ENCODE measurements at regions not wholly inside any gene's neighbourhood (a gene's known extent, or its start where the extent isn't known, plus 50 kb on each side); places are given as distances from the start of the nearest gene placed in this dataset.

- Histone ChIP-seq H3K23me2 (ENCODE audit: low read depth, low read length) (no peaks in the 10 kb centered on the region), H2AFZ (ENCODE audit: low read length) (no peak overlapping the region), H3K56ac (replicated peaks; ENCODE audit: insufficient read length, low read depth, low read length) (no peak overlapping the region), H3K27ac (ENCODE audit: low read depth, low read length) (no peak overlapping the region), H3K14ac (ENCODE audit: insufficient read length) (no peak overlapping the region), H3K4me1 (replicated peaks in 1 of 4; ENCODE audit: control insufficient read depth in 3 of 4, insufficient read depth in 4 of 4, low read length in 3 of 4) (peaks cover 0 to 13% (median 7%) of the 10 kb centered on the region in 4 experiments; a peak in 5 of 7 replicates), H2BK20ac (ENCODE audit: low read length) (no peak overlapping the region), H3K4me2 (ENCODE audit: insufficient read depth in 1 of 2, low read depth in 2 of 2, low read length in 2 of 2) (0 out of 4 replicates have a peak overlapping the region, but pooled peaks have one; percentile 16 to 28), H3K9me3 (ENCODE audit: insufficient read depth in 2 of 2, low read depth in 1 of 2, low read length in 1 of 2) (peaks cover 0 to 4% of the 10 kb centered on the region in 2 experiments; a peak in 2 of 4 replicates), H4K20me1 (replicated peaks in 1 of 2; ENCODE audit: control insufficient read depth in 1 of 2, insufficient read depth in 2 of 2, low read length in 2 of 2) (no peaks in the 10 kb centered on the region), H3K9ac (replicated peaks in 1 of 4; ENCODE audit: extremely low read depth in 1 of 4, low read depth in 3 of 4, low read length in 3 of 4) (no peak overlapping the region), H4K91ac (replicated peaks; ENCODE audit: insufficient read length, low read length) (peak overlapping the region; percentile 40), H3K23ac (ENCODE audit: insufficient read length) (no peak overlapping the region), H3K4ac (replicated peaks; ENCODE audit: insufficient read length, low read depth, low read length) (no peak overlapping the region), H2AK5ac (ENCODE audit: low read depth, low read length) (0 out of 2 replicates have a peak overlapping the region, but pooled peaks have one; percentile 42), H3K18ac (ENCODE audit: extremely low read depth, low read length) (no peak overlapping the region), H3K27me3 (replicated peaks in 1 of 4; ENCODE audit: control insufficient read depth in 3 of 4, extremely low read depth in 1 of 4, insufficient read depth in 3 of 4, low read length in 3 of 4) (no peaks in the 10 kb centered on the region), H3K79me1 (ENCODE audit: low read depth, low read length) (no peaks in the 10 kb centered on the region), H4K5ac (ENCODE audit: insufficient read length, low read depth, low read length) (no peak overlapping the region), H2BK15ac (ENCODE audit: low read length) (no peak overlapping the region), H4K8ac (ENCODE audit: extremely low read depth, insufficient read depth, low read length) (no peak overlapping the region), H3K4me3 (ENCODE audit: extremely low read depth in 1 of 4, insufficient read depth in 2 of 4, low read depth in 3 of 4, low read length in 4 of 4) (no peak overlapping the region; a peak in 1 of 8 replicates), H3K36me3 (ENCODE audit: control insufficient read depth in 2 of 4, insufficient read depth in 4 of 4, low read length in 3 of 4) (peaks cover 0 to 2% (median 0%) of the 10 kb centered on the region in 4 experiments; a peak in 1 of 8 replicates), H3K79me2 (ENCODE audit: control insufficient read depth in 1 of 2, insufficient read depth in 2 of 2, low read length in 2 of 2) (no peaks in the 10 kb centered on the region), H2BK12ac (ENCODE audit: low read depth, low read length) (no peak overlapping the region), H2BK5ac (ENCODE audit: low read depth, low read length) (0 out of 2 replicates have a peak overlapping the region, but pooled peaks have one; percentile 64), H2BK120ac (replicated peaks; ENCODE audit: low read depth, low read length) (no peak overlapping the region)
- FAIRE-seq (no peak), DNase-seq (ENCODE audit: low read depth in 1 of 2, low spot score in 2 of 2) (peak in 1 of 2 experiments; percentile 31)
- CTCF ChIA-PET (ENCODE audit: partially characterized antibody), result interaction anchor here (0.8 kb wide), 1 partner anchor 90 kb away, joined by 3 read pairs; no protein-coding TSS in a partner anchor
- POLR2A ChIA-PET (ENCODE audit: partially characterized antibody), result no interaction called here
- WGBS, 2 experiments (ENCODE audit: extremely low coverage in 1 of 2, insufficient coverage in 1 of 2, insufficient read length in 1 of 2, insufficient replicate concordance in 2 of 2, low coverage in 1 of 2, low lambda C conversion rate in 2 of 2, missing lambda C conversion rate in 1 of 2), result 29% methylated on average over 2 of the region's 2 CpGs; no CpG with 5 or more reads in 1 of the 2 experiments
- TF ChIP-seq ZNF274 (IDR thresholded peaks at IDR 0.05; ENCODE audit: borderline replicate concordance, extremely low read depth, low read length), result no peak
- no peak for TF ChIP-seq CREB1 (IDR thresholded peaks at IDR 0.05)
- TF ChIP-seq SIN3A (conservative IDR thresholded peaks at IDR 0.05 in 1 of 2, IDR thresholded peaks at IDR 0.05 in 1 of 2; ENCODE audit: low read depth in 1 of 2, low read length in 2 of 2), result no peak
- TF ChIP-seq BCL11A (IDR thresholded peaks at IDR 0.05; ENCODE audit: low read depth in 2 of 2, low read length in 2 of 2), result no peak
- TF ChIP-seq CBX5 (IDR thresholded peaks at IDR 0.05; ENCODE audit: low read depth, low read length), result no peak
- no peak for TF ChIP-seq SRF (IDR thresholded peaks at IDR 0.05; ENCODE audit: low read depth, low read length)
- TF ChIP-seq TAF7 (optimal IDR thresholded peaks at IDR 0.05; ENCODE audit: borderline replicate concordance, low read depth, low read length), result no peak
- no peak for TF ChIP-seq HDAC6 (IDR thresholded peaks at IDR 0.05; ENCODE audit: low read depth, low read length)
- no peak for TF ChIP-seq NANOG (IDR thresholded peaks at IDR 0.05; ENCODE audit: insufficient read depth, low read depth, low read length, poor library complexity, severe bottlenecking)
- TF ChIP-seq KDM4A (IDR thresholded peaks at IDR 0.05; ENCODE audit: low read depth, low read length, severe bottlenecking), result no peak
- no peak for TF ChIP-seq JUND (IDR thresholded peaks at IDR 0.05; ENCODE audit: low read length)
- TF ChIP-seq YY1 (IDR thresholded peaks at IDR 0.05; ENCODE audit: low read depth, low read length), result no peak
Measured at GRCh38 chr4:11230866-11231265, 197.8 kb downstream of the HS3ST1 start.

Measured in H1 (cell line).